Stimulated activated CD4-positive, alpha-beta T cell treated with anti-CD3 and anti-CD28 coated beads, Interleukin-2, amount 100 ng/mL, for 24 hours (primary cell): ENCODE measurements at regions not wholly inside any gene's neighbourhood (a gene's known extent, or its start where the extent isn't known, plus 50 kb on each side); places are given as distances from the start of the nearest gene placed in this dataset.

Experiments used
- DNase-seq, 2 donors: peaks; one replicate each; pipeline ENCODE4 v3.0.0-alpha.2; 2020

DNA sequence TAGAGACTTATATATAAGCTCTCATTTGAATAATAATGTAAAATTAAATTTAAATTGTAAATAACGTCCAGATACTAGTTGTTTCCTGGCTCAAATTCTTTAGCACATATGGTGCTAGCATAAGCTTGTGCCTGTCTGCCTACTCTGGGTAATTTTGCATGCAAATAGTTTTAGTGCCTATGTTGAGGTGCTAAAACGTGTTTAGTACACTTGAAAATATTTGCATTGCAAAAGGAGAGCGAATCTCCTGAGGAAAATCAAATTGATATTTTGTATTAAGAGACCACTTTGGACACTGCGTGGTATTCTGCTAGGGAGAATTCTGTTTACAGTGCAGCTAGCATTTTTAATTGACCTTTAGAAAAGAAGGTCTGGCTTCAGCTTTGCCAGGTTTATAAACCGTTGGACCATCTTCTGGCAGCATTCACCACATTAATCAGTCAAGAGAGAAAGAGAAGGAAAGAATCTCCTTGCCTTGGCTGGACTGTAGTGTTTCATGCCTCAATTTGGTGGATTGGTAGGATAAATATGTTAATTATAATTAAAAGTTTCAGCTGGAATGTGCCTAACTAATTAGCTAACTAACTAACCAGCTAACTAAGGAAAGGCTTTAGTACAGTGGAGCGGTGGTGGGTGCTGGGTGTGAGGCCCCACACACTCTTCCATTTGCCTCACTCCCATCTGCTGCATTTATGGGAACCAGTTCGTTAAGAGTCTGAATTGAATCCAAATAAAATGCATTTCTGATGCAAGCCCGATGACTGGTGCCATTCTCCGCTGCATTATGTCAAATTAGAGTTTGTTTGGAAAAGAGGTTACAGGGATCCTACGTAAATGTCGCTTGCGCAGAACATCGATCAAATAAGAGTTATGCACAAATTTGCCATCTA, 150.1 kb upstream of the MPDZ start:
- no peak for DNase-seq

DNA sequence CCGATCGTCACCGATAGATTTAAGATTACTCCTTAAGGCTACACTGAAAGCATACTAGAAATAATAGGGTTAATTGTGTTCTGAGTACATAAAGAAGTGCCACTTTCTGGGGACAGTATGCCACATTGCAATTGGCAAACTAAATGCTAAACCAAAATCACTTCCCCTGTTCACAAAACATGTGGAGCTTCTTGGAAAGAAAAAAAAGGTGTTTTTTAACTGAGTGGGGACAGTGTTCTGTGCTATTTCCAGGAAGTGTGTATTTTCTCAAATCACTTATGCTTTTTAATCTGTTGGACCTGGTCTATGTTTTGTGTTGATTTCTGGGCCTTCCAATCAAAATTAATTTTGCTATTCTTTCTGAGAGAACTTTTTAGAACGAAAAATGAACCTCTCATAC, 149.3 kb upstream of the MPDZ start:
- DNase-seq: no peak

DNA sequence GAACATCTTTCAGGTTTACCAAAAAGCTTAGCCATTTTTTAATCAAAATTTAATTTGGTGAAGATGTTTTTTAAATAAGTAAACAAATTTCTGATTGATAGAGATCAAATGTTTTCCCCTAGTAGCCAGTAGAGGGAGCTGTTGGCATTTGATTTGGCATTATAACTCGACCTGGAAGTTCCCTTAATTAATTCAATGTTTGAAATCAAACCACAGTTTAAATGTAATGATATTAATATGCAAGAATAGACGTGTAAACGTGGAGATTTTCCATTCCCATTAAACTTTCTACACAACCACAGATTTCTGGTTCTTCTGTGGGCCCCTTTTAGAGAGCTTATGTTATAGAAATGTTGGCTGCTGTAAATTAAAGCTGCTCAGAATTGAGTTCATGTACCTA, 148.1 kb upstream of the MPDZ start:
- no peak for DNase-seq

DNA sequence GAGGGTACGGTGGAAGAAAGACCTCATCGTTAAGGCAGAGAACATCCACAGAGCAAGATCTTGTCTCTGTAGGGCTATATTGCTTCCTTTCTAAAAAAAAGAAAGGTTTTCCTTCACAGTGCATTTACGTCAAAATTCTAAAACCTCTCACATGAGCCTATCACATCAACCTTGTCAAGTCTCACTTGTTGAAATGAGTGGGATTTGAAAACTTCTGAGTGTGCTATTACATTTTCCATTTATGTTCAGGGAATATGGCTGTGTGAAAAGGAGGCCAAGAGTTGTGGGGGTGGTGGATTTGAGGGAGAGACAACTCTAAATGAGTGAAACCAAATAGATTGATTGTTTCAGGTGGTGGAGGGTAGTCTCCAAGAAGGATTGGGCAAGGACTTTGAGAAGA, 147.1 kb upstream of the MPDZ start:
- no peak for DNase-seq

DNA sequence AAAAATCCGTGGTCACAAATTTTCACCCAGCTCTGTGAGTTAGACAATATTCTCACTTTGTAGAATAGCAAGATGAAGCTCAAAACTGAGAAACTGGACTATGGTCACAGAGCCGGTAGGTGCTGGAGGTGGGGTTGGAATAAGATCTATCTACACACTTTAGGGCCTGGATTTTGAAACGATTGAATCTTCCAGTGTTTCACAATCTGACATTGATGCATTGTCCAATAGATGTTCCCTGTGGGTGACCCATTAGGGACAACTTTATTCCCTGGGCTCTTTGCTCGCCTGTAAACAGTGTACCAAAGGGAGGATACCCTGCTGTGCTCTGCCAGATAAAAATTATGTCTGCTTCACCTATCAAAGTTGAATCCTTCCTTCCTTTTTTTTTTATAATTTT, 145.4 kb upstream of the MPDZ start:
- no peak for DNase-seq

DNA sequence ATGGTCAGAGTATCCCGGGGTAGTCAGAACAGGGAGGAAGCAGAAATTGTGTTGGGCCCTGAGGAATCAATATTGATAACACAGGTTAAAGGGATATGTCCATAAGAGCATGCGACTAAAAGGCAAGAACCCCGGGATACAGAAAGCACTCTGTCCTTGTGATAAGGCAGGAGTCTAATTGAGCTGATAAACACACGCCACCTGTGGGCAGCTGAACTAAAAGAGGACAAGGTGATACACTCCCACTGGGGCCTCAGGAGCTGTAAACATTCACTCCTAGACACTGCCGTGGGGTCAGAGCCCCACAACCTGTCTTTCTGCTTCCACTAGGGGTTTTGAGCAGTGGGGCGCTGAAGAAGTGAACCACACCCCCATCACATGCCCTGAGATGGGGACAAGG, 144.7 kb upstream of the MPDZ start:
- DNase-seq: no peak

DNA sequence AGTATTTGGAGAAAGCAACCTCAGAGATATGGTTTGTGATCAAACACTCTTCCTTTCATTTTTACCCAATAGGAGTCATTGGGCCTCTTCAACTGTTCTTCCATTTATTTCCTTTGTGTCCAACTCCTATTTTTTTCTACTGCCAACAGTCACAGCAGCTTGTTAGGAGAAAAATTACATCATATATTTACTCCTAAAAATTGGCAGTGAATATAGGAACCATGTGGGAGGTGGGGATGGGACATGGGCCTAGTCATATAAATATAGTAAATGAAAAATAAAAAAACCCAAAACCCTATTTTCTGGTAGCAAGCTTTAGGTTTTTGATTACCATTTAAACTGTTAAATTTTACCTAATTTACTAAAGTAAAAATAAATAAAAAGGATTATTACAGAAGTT, 134.9 kb upstream of the MPDZ start:
- DNase-seq: no peak

DNA sequence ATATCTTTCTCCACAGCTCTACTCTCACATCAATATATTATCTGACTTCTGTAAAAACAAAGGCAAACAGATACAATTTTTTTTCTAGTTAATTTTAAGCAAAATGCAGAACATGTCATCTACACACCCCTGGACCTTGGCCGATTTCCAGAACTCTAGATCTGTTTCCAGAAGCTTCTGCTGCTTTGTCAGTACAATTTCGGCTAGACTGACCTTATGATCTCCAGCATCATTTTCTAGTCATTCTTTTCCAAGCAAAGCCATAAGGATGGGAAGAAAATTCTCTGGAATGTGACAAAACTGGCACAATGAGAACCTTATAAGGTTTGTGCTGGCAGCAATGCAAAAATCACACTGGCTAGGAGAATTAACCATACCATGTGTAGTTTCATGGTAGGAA, 132.8 kb upstream of the MPDZ start:
- no peak for DNase-seq

DNA sequence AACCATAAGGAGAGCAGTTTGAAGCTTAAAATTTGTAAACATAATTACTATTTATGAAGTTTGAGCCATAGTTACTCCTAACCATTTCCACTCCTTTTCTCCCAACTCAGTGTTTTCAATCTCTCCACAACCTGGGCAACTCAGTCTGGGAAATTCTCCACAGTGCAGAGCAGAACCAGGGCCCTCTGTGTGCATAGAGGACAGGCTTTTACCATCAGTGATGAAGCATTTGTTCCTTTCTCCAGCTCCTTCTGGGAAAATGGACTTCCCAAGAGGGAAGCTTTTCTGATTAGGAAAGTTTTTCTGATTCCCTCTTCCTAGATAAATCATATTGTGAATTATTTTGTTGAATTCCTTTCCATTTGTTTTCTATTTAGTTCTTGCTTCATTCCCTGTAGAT, 132.3 kb upstream of the MPDZ start:
- no peak for DNase-seq

DNA sequence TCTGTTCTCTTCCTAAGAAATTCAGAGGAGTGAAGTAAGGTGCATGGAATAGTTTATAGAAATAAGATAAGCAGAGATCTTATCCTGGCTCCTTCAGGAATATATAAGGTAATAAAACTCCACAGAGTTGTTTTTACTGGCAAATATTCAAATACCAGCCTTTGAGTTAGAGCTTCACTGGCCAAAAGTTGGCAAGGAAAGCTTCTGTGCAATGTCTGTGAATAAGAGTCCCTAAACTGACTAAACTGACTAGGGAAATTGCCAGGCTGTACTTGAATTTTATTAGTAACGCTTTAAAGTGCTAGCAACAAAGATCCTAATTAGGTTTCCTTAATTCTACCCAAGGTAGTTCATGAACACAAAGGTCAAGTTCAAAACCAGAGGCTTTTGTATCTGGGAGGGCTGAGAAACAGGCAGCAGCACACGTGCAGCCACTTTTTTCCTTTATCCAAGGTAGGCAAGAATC, 131.1 kb upstream of the MPDZ start:
- DNase-seq: no peak

DNA sequence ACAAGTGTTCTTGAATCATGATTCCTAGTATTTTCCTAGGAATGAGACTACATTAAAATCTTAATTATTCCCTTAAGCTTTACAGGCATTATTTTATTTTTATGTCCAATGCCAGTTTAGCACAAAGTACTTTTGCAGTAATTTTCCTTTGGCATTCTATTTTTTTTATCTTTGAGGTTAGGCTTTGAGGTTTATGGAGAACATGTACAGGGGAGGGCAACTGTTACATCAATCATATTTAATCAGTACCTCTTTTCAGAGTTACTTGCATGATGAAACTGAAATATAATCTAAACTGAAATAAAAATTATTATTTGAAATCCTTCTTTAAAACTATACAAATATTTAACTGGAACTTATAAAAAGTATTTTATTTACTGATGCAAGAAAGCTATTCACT, 118.2 kb upstream of the MPDZ start:
- DNase-seq: no peak

DNA sequence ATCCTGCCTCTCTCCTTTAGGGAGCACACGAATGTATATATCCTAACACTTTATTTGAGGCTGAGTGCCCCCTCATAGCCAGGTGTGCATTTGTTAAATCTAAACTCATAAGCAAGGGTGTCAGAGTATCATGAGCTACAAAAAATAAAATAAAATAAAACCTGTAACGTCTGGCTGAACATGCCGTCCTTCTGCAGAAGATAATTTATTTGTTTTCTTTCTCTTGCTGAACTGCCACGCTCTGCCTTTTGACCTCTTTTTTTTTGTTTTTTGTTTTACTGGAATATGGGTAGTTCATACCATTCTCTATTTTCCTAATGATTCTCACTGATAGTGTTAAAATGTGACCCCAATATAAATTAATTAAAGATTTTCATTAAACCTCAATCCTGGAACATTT, 117.7 kb upstream of the MPDZ start:
- DNase-seq: no peak

DNA sequence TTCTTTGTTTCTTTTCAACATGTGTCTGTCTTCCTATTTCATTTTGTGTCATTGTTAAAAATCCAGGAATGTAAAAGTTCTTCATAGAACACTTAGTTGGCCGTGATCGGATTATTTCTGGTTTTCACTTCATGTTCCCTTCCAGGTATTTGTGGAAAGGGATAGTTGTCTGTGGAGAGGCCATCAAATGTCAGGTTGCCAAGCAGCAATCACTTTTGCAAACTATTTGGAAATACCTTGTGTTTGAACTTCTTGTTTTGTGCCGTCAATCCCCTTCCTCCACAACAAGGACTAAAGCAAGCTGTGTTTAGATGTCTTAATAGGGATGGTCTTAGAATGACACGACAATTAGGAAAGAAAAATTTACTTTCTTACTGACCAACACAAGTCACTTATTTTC, 116.9 kb upstream of the MPDZ start:
- no peak for DNase-seq

DNA sequence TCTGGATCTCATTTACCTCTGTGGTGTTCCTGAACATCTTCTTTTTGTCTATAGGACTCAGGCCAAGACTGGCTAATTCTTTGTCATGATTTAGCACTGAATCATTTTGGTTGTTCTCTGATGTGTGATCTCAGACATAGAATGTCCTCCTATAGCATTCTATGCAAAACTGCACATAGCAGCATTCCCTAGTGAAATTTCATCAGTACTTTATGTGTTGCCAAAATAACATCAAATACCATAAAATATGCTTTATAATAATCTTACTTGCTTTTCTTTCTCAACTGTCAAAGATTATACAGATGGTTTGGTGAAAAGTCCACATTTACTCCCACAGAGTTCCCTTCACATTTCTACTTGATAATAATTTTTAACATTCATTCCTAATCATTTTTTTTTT, 115.7 kb upstream of the MPDZ start:
- no peak for DNase-seq

DNA sequence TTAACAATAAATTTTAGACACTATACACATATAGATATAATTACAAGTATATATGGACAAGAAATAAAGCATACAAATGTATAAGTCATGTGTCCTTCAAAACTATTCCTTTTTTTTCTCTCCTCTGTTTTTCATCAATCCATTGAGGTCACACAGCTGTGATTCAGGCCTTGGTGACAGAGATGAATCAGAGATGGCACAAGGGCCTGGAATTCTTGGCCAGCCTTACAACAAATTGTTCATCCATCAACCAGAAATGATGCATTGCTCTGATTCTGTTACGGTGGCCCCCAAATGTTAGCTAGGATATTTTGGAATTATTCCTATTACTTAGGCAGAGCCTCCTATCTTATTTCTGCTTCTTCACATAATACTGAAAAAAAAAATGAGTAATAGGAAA, 108.7 kb upstream of the MPDZ start:
- no peak for DNase-seq

DNA sequence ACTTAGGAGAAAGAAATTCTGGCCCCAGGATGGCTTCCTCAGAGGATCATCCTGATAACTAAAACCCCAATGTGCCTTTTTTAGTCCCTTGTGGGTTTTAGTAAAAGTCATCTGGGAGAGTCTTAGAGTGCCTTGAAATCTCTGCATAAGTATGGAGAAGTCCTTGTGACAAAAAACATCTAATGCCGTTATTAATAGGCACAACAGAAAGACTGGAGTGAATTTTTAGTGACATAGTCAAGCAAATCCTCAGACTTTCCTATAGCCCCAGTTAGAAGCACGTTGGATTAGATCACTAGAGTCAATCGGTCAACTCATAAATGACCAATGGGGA, 108.2 kb upstream of the MPDZ start:
- DNase-seq: no peak

DNA sequence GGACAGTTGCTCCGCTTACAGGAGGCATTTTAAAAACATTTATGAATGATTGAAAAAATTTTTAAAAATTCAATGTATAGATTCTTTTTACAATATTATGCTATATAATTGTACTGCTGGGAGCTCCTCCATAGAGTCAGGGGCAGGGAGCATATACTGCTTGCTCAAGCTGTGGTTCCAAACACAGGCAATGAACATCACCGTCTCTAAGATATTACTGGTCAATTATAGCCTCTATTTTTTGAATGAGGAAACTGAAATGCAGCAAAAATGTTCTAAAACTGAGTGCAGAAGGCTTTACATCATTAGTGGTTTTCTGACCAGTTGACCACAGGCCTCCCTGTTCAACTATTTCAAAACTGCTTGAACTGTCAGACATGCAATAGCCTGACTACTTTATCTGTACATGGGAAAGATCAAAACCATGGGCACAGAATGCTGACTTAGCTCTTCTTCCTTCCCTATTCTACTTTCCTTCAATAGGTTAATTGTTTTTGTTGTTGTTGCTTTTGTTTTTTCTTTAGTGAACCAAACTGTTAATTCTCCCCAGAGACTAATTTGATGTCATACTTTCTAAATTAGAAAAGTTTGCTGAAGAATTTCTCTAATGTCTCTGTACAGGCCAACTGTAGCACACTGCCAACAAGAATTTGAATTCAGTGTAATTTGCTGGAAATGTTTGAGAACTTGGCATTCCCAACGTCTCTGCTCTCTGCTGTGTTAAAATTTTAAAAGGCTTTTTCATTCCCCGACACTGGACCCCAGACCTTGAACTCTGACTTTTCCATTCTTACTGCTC, 107.6 kb upstream of the MPDZ start:
- no peak for DNase-seq

DNA sequence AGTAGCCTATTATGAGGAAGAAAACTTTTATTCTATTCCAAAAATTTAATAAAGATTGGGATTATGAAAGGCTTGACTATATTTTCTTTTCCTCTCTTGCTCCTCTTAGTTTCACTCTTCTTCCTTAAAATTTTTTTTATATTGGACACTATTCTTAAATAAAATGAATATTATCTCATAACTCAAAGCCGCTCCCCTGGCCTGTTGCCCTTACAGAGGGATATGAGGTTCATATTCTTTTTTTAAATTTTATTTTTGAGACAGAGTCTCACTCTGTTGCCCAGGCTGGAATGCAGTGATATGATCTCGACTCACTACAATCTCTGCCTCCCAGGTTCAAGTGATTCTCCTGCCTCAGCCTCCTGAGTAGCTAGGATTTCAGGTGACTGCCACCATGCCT, 106.8 kb upstream of the MPDZ start:
- no peak for DNase-seq

DNA sequence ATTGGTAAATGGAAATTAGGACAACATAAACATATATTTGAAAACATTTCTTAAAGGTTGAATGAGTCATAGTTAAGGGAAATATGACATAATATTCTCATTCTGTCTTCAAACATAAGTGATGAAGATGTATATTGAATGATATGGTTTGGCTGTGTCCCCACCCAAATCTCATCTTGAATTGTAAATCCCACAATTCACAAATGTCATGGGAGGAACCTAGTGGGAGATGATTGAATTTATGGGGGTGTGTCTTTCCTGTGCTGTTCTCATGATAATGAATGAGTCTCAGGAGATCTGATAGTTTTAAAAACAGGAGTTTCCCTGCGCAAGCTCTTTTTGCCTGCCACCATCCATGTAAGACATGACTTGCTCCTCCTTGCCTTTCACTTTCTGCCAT, 104.4 kb upstream of the MPDZ start:
- no peak for DNase-seq

DNA sequence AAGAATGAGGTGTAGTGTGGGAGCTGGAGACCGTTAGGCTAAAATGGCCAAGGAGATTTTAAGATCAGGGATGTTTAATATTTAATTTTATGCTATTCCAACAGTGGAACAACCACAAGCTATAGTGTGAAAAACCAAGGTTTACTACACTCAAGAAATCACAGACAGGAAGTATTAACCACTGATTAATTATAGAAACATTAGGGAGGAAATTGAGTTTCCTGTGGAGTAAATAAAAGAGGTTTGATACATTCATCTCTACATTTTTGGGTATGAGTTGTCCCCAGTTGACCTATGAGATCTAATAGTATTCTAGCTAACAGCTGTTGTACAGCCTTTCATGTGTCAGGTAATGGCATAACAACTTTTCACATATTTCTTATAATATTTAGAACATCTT, 103.7 kb upstream of the MPDZ start:
- DNase-seq: no peak

DNA sequence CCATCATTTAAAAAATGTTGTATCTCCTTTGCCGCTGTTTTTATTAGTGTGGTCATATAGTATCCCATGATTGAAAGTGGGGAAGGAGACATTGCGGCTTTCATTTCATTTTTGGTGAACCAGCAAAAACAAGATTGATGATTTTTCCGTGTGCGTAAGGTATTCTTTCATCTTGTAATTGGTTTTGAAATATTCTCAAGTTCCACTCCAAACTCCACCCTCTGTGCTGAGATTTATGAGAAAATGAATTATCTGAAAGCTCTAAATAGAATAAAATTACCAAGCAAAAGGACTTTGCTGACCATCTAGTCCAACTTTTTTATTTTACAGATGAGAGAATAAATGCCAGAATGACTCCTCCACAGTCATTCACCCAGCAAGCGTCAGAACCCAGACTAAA, 103.1 kb upstream of the MPDZ start:
- DNase-seq: no peak

DNA sequence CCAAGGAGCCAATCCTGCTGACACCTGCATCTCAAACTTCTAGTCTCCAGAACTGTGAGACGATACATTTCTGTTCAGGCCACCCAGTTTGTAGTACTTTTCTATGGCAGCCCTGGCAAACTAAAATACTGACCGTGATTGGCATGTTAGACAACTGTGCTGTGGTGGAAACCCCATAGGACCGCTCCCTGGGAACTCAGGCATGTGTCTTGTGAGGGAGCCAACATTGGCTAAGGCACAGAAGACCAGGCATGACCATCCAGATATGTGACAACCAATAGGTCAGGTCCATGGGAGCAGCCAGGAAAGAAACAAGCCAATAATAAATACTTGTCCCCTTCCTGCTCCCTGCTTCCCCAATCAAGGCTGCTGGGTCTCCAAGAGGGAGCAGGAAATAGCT, 101.4 kb upstream of the MPDZ start:
- DNase-seq: no peak

DNA sequence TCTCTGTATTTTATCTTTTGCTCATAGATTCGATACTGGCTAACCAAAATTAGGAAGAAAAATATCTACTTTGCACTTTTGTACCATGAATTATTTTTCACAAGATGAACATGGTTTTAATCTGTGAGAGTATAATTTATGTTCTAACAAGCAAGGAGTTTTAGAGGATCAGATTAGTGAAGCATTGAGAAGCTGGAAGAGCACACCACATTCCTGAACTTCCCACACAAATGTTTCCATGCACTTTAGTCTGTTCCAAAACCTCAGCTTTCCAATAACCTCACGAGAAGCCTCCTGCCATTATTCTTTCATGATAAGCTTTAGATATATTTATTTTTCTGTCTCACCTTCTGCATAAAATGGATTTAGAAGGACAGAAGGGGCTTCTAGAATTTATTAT, 98.7 kb upstream of the MPDZ start:
- no peak for DNase-seq

DNA sequence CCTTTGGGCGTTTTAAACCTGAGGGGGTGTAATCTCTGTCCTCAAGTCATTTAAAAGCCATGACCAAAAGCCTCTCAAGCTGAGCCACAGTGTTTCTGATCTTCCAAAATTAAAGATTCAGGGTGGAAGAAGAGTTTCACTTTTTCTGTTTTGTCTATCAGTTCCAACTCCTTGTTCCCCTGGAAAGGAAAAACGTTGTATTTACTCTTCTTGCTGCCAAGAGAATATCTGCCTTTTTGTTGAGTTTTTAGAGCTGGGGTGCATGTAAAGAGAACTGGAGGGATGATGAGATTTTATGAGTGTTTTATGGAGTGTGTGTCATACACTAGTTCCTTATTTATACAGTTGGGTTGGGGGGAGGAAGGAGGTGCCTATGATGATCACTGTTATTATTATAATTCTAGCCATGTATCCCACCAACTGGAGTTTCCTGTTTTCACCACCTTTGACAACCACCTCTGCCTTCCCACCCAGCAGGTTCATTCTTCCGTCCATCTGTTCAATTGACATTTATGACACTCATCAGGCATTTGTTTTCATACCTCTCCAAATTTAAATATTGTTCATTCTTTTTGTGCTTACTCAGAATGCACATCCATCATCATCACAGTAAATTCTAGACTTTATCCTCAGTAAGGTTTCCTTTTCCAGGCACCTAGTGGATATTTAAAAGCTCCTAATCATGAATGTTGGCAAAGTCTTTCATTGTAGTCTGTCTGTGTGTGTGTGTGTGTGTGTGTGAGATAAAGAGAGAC, 97.9 kb upstream of the MPDZ start:
- no peak for DNase-seq
